Spinal cord (tissue), 9 donors: ENCODE measurements at regions not wholly inside any gene's neighbourhood (a gene's known extent, or its start where the extent isn't known, plus 50 kb on each side); places are given as distances from the start of the nearest gene placed in this dataset.

ENCODE experiments used
- DNase-seq, 6 donors: peaks; one replicate each; pipeline versions ENCODE4 v3.0.0 to v3.0.0-alpha.2; 2013 to 2015; ENCODE audit warnings: low spot score in 6 of 6, low read depth in 4 of 6
- H3K27ac ChIP-seq: one replicate; pipeline ENCODE4 v1.5.1; 2013; ENCODE audit warnings: low read depth, low read length, control low read depth
- H3K27me3 ChIP-seq: one replicate; pipeline ENCODE4 v1.6.1; 2013; ENCODE audit warnings: low read length; ENCODE audit not compliant: control insufficient read depth, insufficient read depth
- H3K36me3 ChIP-seq: one replicate; pipeline ENCODE4 v1.6.1; 2013; ENCODE audit warnings: low read length; ENCODE audit not compliant: control insufficient read depth, insufficient read depth
- H3K4me1 ChIP-seq: one replicate; pipeline ENCODE4 v1.6.1; 2013; ENCODE audit warnings: low read length; ENCODE audit not compliant: control insufficient read depth, insufficient read depth
- H3K4me3 ChIP-seq: one replicate; pipeline ENCODE4 v1.5.1; 2013; ENCODE audit warnings: low read depth, low read length, control low read depth
- H3K9me3 ChIP-seq: one replicate; pipeline ENCODE4 v1.6.1; 2013; ENCODE audit warnings: low read length; ENCODE audit not compliant: control insufficient read depth, insufficient read depth
- WGBS: methylation state at CpG from one replicate; pipeline ENCODE4 v1.1.5; 2013; ENCODE audit warnings: missing lambda C conversion rate; ENCODE audit not compliant: insufficient coverage; 5-methylcytosine and 5-hydroxymethylcytosine counted together
- donor health status: healthy.

DNA sequence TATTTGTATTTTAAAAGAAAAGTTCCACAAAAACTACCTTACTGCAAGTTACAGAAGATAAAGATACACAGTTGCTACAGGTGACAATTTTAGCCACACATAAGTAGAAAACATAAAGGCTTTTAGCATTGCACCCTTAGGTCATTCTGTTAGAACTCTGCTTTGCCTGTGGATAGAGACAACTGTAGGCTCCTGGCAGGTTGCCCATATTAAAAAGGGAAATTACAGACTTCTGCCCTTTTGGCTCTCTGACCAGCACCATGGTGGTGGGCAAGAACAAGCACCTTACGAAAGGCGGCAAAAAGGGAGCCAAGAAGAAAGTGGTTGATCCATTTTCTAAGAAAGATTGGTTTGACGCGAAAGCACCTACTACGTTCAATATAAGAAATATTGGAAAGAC, 223.3 kb downstream of the MC4R start:
- Histone ChIP-seq H3K4me3 (no peak overlapping the region), H3K27me3 (no peaks in the 10 kb centered on the region), H3K9me3 (no peaks in the 10 kb centered on the region), H3K36me3 (no peaks in the 10 kb centered on the region), H3K27ac (no peak overlapping the region), H3K4me1 (peaks cover 1% of the 10 kb centered on the region)
- WGBS = 94% methylated on average over 5 of the region's 5 CpGs
- no peak for DNase-seq

GRCh38 chr18:60147323-60147722, 225.3 kb downstream of the MC4R start:
- peaks cover 2% of the 10 kb centered on the region for H3K4me1 ChIP-seq
- no CpG with 5 or more reads among the region's 5 CpGs for WGBS
- H3K27me3 ChIP-seq = no peaks in the 10 kb centered on the region
- H3K36me3 ChIP-seq = no peaks in the 10 kb centered on the region
- DNase-seq = no peak
- H3K27ac ChIP-seq = no peak overlapping the region
- H3K4me3 ChIP-seq = no peak overlapping the region
- H3K9me3 ChIP-seq = no peaks in the 10 kb centered on the region

GRCh38 chr18:60146220-60146960, 226.2 kb downstream of the MC4R start:
- DNase-seq = no peak
- 85% methylated on average over 4 of the region's 11 CpGs for WGBS
- no peaks in the 10 kb centered on the region for H3K27me3 ChIP-seq

GRCh38 chr18:60145776-60146175, 226.8 kb downstream of the MC4R start:
- Histone ChIP-seq H3K9me3 (no peaks in the 10 kb centered on the region), H3K27me3 (no peaks in the 10 kb centered on the region), H3K36me3 (no peaks in the 10 kb centered on the region), H3K4me1 (peaks cover 2% of the 10 kb centered on the region), H3K4me3 (no peak overlapping the region), H3K27ac (no peak overlapping the region)
- DNase-seq = no peak
- WGBS = 78% methylated on average over 2 of the region's 2 CpGs

More at GRCh38 chr18:60146220-60146960, 226.2 kb downstream of the MC4R start:
- no peaks in the 10 kb centered on the region for H3K36me3 ChIP-seq
- H3K4me1 ChIP-seq = peaks cover 2% of the 10 kb centered on the region
- no peaks in the 10 kb centered on the region for H3K9me3 ChIP-seq
- no peak overlapping the region for H3K27ac ChIP-seq
- H3K4me3 ChIP-seq = no peak overlapping the region

DNA sequence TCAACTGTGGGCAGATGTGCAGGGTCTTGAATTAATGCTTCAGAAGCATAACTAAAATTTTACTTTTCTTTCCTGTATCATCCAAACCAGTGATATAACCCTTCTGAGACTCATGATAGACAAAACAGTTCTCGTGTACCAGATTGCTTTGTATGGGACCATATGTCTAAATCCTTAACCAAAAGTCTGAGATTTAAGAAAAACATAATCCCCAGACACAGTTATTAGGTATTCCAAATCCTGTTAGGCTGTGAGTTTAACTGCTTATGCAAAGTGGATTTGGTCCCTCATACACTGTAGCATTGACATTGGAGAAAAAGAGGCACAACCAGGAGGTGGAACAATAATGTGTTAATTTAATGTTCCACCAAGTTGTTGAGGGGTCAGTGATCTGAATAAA, 235.0 kb downstream of the PMAIP1 start:
- DNase-seq = peak in 1 of 6 donors; percentile 26
- no peaks in the 10 kb centered on the region for H3K4me1 ChIP-seq
- no peaks in the 10 kb centered on the region for H3K36me3 ChIP-seq
- WGBS = 100% methylated on average over 1 of the region's 1 CpG
- H3K27ac ChIP-seq = no peak overlapping the region
- no peaks in the 10 kb centered on the region for H3K9me3 ChIP-seq
- H3K4me3 ChIP-seq = no peak overlapping the region
- no peaks in the 10 kb centered on the region for H3K27me3 ChIP-seq

- Histone ChIP-seq H3K4me3 (no peak overlapping the region), H3K4me1 (no peaks in the 10 kb centered on the region), H3K36me3 (no peaks in the 10 kb centered on the region), H3K27me3 (no peaks in the 10 kb centered on the region), H3K27ac (no peak overlapping the region), H3K9me3 (no peaks in the 10 kb centered on the region)
- no peak for DNase-seq
Measured at GRCh38 chr18:60130284-60130683, 230.5 kb downstream of the PMAIP1 start.

DNA sequence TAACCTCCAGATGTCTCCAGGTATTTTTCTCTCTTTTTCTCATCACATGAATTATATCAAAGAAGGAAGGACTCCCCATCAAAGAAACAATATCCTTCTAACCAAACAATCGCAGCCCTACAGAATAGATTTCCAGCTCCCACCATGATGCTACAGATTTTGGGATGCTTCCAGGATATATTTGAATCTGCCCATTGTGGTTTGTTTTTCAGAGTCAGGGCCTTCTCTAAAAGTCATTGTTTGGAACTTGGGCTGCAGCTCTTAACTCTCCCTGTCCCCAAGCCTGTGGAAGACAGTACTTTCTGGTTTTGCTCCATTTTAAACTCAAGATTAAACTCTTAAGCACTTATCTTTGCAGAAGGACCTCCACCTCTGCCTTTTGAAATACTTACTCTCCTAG, 223.2 kb downstream of the PMAIP1 start:
- DNase-seq = no peak
- Histone ChIP-seq H3K27me3 (no peaks in the 10 kb centered on the region), H3K36me3 (no peaks in the 10 kb centered on the region), H3K27ac (no peak overlapping the region), H3K4me3 (no peak overlapping the region), H3K4me1 (no peaks in the 10 kb centered on the region), H3K9me3 (no peaks in the 10 kb centered on the region)
- WGBS = no CpG with 5 or more reads among the region's 1 CpG

- no peaks in the 10 kb centered on the region for H3K9me3 ChIP-seq
- H3K27ac ChIP-seq = no peak overlapping the region
- no peaks in the 10 kb centered on the region for H3K4me1 ChIP-seq
- DNase-seq = no peak
- H3K27me3 ChIP-seq = no peaks in the 10 kb centered on the region
- no peaks in the 10 kb centered on the region for H3K36me3 ChIP-seq
- H3K4me3 ChIP-seq = no peak overlapping the region
Measured at GRCh38 chr18:60122339-60122738, 222.5 kb downstream of the PMAIP1 start.

DNA sequence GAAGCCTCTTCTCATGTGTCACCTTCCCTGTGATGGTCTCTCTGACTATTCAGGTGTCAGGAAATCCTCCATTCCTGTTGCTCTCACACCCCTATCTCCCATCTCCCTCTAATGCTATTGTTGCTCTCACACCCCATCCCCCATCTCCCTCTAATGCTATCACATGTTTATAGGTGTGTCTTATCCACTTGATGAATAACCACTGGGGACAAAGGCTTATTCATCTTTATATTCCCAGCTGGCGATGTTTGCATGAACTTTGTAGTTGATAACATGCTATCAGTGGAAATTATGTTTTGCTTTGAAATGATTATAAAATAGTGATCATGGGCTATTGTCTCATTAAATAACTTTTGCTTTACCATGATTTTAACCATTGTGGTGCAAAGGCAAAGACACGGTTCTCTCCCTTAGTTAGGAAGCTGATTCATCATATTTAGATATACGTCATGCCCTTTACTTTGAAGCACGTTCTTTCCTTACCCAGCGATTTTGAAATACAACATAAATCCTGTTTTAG, 220.5 kb downstream of the PMAIP1 start:
- no peaks in the 10 kb centered on the region for H3K9me3 ChIP-seq
- 94% methylated on average over 4 of the region's 5 CpGs for WGBS
- DNase-seq = no peak

GRCh38 chr18:60117321-60117720, 217.5 kb downstream of the PMAIP1 start:
- H3K4me1 ChIP-seq = no peaks in the 10 kb centered on the region
- WGBS = 63% methylated on average over 2 of the region's 6 CpGs
- no peak overlapping the region for H3K4me3 ChIP-seq
- no peaks in the 10 kb centered on the region for H3K36me3 ChIP-seq
- H3K27me3 ChIP-seq = no peaks in the 10 kb centered on the region
- no peak for DNase-seq
- H3K9me3 ChIP-seq = no peaks in the 10 kb centered on the region
- no peak overlapping the region for H3K27ac ChIP-seq

More for the DNA sequence above, 220.5 kb downstream of the PMAIP1 start:
- no peaks in the 10 kb centered on the region for H3K27me3 ChIP-seq
- no peaks in the 10 kb centered on the region for H3K36me3 ChIP-seq
- H3K4me3 ChIP-seq = no peak overlapping the region
- no peaks in the 10 kb centered on the region for H3K4me1 ChIP-seq
- no peak overlapping the region for H3K27ac ChIP-seq
